ENCODE measurements at regions not wholly inside any gene's neighbourhood (a gene's known extent, or its start where the extent isn't known, plus 50 kb on each side); places are given as distances from the start of the nearest gene placed in this dataset.
"Not testable (repeated sequence)": the region's sequence is repeated elsewhere in the genome, so short reads cannot be mapped to it uniquely, and the experiment has no call there.

GRCh38 chr12:89267404-89267803 lies 84.9 kb downstream of the DUSP6 start:
- Mint-ChIP-seq H3K4me1 (ENCODE audit: unreplicated experiment) (peaks cover 3% of the 10 kb centered on the region), H3K36me3 (no peaks in the 10 kb centered on the region), H3K4me3 (no peak overlapping the region), H3K27ac (no peak overlapping the region), H3K9me3 (peaks cover 9% of the 10 kb centered on the region), H3K27me3 (peaks cover 4% of the 10 kb centered on the region)
- DNase-seq (ENCODE audit: extremely low spot score, unreplicated experiment), result no peak
- TF ChIP-seq, protein P1, sequence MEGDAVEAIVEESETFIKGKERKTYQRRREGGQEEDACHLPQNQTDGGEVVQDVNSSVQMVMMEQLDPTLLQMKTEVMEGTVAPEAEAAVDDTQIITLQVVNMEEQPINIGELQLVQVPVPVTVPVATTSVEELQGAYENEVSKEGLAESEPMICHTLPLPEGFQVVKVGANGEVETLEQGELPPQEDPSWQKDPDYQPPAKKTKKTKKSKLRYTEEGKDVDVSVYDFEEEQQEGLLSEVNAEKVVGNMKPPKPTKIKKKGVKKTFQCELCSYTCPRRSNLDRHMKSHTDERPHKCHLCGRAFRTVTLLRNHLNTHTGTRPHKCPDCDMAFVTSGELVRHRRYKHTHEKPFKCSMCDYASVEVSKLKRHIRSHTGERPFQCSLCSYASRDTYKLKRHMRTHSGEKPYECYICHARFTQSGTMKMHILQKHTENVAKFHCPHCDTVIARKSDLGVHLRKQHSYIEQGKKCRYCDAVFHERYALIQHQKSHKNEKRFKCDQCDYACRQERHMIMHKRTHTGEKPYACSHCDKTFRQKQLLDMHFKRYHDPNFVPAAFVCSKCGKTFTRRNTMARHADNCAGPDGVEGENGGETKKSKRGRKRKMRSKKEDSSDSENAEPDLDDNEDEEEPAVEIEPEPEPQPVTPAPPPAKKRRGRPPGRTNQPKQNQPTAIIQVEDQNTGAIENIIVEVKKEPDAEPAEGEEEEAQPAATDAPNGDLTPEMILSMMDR (conservative IDR thresholded peaks at IDR 0.05), result no peak

- H3K9me3 Mint-ChIP-seq; H3K4me1 Mint-ChIP-seq (ENCODE audit: unreplicated experiment); DNase-seq (ENCODE audit: extremely low spot score, unreplicated experiment); H3K27me3 Mint-ChIP-seq; H3K4me3 Mint-ChIP-seq; H3K27ac Mint-ChIP-seq; H3K36me3 Mint-ChIP-seq: not testable (repeated sequence)
Measured at GRCh38 chr12:89266574-89267188, 85.6 kb downstream of the DUSP6 start.

DNA sequence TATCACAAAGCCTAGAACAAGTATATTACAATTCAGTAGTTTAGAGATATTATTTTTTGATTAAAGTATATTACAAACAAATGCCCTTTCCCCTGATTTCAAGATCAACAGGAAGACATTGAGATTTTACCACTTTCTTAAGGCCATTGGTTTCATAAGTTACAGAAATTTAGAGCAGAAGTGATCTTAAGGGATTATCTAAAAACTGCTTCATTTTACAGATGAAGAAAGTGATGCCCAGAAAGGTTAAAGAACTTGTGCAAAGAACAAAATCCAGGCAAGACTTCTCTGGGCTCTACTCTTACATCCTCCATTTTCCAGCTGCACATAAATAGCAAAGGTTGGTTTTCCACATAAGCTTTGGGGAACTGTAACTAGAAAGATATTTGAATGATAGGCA lies 87.5 kb downstream of the DUSP6 start:
- Mint-ChIP-seq H3K27ac (no peak overlapping the region), H3K36me3 (no peaks in the 10 kb centered on the region), H3K4me3 (no peak overlapping the region), H3K27me3 (peaks cover 5% of the 10 kb centered on the region), H3K4me1 (ENCODE audit: unreplicated experiment) (peaks cover 8% of the 10 kb centered on the region), H3K9me3 (peaks cover 1% of the 10 kb centered on the region)
- TF ChIP-seq, protein P1 (conservative IDR thresholded peaks at IDR 0.05), result no peak
- no peak for DNase-seq (ENCODE audit: extremely low spot score, unreplicated experiment)

- H3K36me3 Mint-ChIP-seq, result no peaks in the 10 kb centered on the region
- peaks cover 4% of the 10 kb centered on the region for H3K9me3 Mint-ChIP-seq
- no peak overlapping the region for H3K27ac Mint-ChIP-seq
- no peak overlapping the region for H3K4me3 Mint-ChIP-seq
- DNase-seq (ENCODE audit: extremely low spot score, unreplicated experiment), result no peak
- peaks cover 7% of the 10 kb centered on the region for H3K27me3 Mint-ChIP-seq
- H3K4me1 Mint-ChIP-seq (ENCODE audit: unreplicated experiment), result peaks cover 8% of the 10 kb centered on the region
- TF ChIP-seq, protein P1 (conservative IDR thresholded peaks at IDR 0.05), result no peak
Measured at GRCh38 chr12:89263900-89264299, 88.4 kb downstream of the DUSP6 start.

DNA sequence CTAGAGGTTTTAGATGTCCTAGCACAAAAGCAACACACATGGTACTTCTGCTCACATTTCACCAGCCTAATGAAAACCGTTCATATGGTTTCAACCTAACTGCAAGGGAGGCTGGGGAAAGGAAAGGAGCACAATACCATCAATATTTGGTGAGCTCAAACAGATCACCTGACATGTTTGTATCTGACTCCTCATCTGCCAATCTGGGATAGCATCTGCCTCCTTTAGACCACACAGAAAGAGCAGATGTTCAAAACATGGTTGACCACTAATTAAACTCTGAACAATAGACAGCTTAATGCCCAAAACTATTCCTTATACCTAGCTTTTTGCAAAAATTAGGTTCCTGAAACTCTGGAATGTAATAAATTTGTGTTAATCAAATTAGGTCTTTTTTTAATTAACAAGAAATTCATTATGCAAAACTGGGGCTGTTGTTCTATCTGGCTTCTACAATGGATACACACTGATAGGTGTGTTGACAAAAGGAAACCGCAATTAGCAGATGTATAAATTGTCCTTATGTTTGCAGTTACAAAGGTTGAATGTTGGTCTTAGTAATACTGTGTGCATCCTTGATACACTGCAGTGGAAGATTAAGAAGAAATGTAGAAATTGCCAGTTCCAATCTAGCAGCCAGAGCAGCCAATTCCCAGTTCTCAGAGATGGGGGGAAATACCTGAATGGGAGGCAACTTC lies 89.3 kb downstream of the DUSP6 start:
- no peak overlapping the region for H3K27ac Mint-ChIP-seq
- TF ChIP-seq, protein P1 (conservative IDR thresholded peaks at IDR 0.05), result no peak
- H3K36me3 Mint-ChIP-seq, result no peaks in the 10 kb centered on the region
- H3K9me3 Mint-ChIP-seq, result peaks cover 4% of the 10 kb centered on the region
- H3K27me3 Mint-ChIP-seq, result peaks cover 7% of the 10 kb centered on the region
- H3K4me1 Mint-ChIP-seq (ENCODE audit: unreplicated experiment), result peaks cover 8% of the 10 kb centered on the region
- no peak overlapping the region for H3K4me3 Mint-ChIP-seq
- no peak for DNase-seq (ENCODE audit: extremely low spot score, unreplicated experiment)

GRCh38 chr12:89261982-89262381 lies 90.3 kb downstream of the DUSP6 start:
- TF ChIP-seq, protein P1 (conservative IDR thresholded peaks at IDR 0.05), result no peak
- peaks cover 4% of the 10 kb centered on the region for H3K9me3 Mint-ChIP-seq
- H3K27me3 Mint-ChIP-seq, result peaks cover 7% of the 10 kb centered on the region
- DNase-seq (ENCODE audit: extremely low spot score, unreplicated experiment), result no peak
- no peaks in the 10 kb centered on the region for H3K36me3 Mint-ChIP-seq
- no peak overlapping the region for H3K4me3 Mint-ChIP-seq
- peaks cover 10% of the 10 kb centered on the region for H3K4me1 Mint-ChIP-seq (ENCODE audit: unreplicated experiment)
- H3K27ac Mint-ChIP-seq, result no peak overlapping the region
